Panc1 (cell line): ENCODE measurements at regions not wholly inside any gene's neighbourhood (a gene's known extent, or its start where the extent isn't known, plus 50 kb on each side); places are given as distances from the start of the nearest gene placed in this dataset.

ENCODE experiments used
- ATAC-seq: fragments of 200-7000 bp; cut with Tn5 transposase; 2 replicates; pipeline ENCODE4 v1.9.1; 2020; ENCODE audit warnings: mild to moderate bottlenecking, moderate library complexity
- BruUV-seq: library from RNA; stranded (reverse); fragments of 400-500 nt; replicated peaks from 2 replicates; lab custom pipeline; 2021; lab: Mats Ljungman, UMichigan
- CTCF ChIA-PET: fragments of 300-600 bp; sonication (Branson Sonifier 250); formaldehyde crosslinking; loops from one replicate; lab custom pipeline; 2022; ENCODE audit warnings: antibody characterized with exemption; lab: Charles Lee
- POLR2A ChIA-PET: fragments of 300-600 bp; sonication (Branson Sonifier 250); formaldehyde crosslinking; loops from one replicate; lab custom pipeline; 2022; ENCODE audit warnings: antibody characterized with exemption; lab: Charles Lee
- DNase-seq: peaks from one replicate; pipeline ENCODE4 v3.0.0-alpha.2; 2010; ENCODE audit warnings: low read depth, low spot score
- H3K27ac ChIP-seq: 2 replicates; pipeline ENCODE4 v1.5.1; 2011; ENCODE audit warnings: mild to moderate bottlenecking, low read length, inconsistent platforms
- H3K27me3 ChIP-seq: fragments of 200-500 bp; sonication (Bioruptor generic); 2 replicates; pipeline ENCODE4 v1.6.0; 2014; ENCODE audit warnings: low read length, inconsistent platforms; ENCODE audit not compliant: control insufficient read depth, insufficient read depth
- H3K36me3 ChIP-seq: fragments of 200-500 bp; sonication (Bioruptor generic); 2 replicates; pipeline ENCODE4 v1.5.1; 2014; ENCODE audit warnings: inconsistent platforms, mild to moderate bottlenecking, low read length, moderate library complexity; ENCODE audit not compliant: control insufficient read depth, insufficient read depth
- H3K4me1 ChIP-seq: 2 replicates; pipeline ENCODE4 v1.5.1; 2011; ENCODE audit warnings: inconsistent platforms, mild to moderate bottlenecking, low read length, moderate library complexity; ENCODE audit not compliant: control insufficient read depth, insufficient read depth
- H3K4me3 ChIP-seq, 2 experiments: 2 replicates each; pipeline ENCODE4 v1.5.1; 2011 to 2012; ENCODE audit warnings: low read depth in 2 of 2, low read length in 2 of 2, mild to moderate bottlenecking in 2 of 2, inconsistent platforms in 1 of 2, moderate library complexity in 1 of 2
- H3K9me3 ChIP-seq: fragments of 200-500 bp; sonication (Bioruptor generic); 2 replicates; pipeline ENCODE4 v1.5.1; 2014; ENCODE audit warnings: low read depth, mild to moderate bottlenecking, inconsistent platforms, low read length, moderate library complexity; ENCODE audit not compliant: control insufficient read depth, insufficient read depth
- CTCF ChIP-seq: fragments of 450-650 bp; IDR thresholded peaks from 2 replicates; pipeline ENCODE4 v1.5.1; 2017; ENCODE audit warnings: mild to moderate bottlenecking
- POLR2AphosphoS5 ChIP-seq: IDR thresholded peaks from 2 replicates; pipeline ENCODE4 v1.6.1; 2012; ENCODE audit warnings: mild to moderate bottlenecking, low read depth, low read length, moderate library complexity
- REST ChIP-seq, 2 experiments: IDR thresholded peaks; 2 replicates each; pipeline ENCODE4 v1.6.1; 2011 to 2012; ENCODE audit warnings: low read depth in 2 of 2, control low read depth in 1 of 2, low read length in 1 of 2, mild to moderate bottlenecking in 1 of 2, moderate library complexity in 1 of 2; ENCODE audit not compliant: insufficient read depth in 1 of 2
- SIN3A ChIP-seq: IDR thresholded peaks from 2 replicates; pipeline ENCODE4 v1.6.1; 2012; ENCODE audit warnings: low read depth, mild to moderate bottlenecking, low read length, moderate library complexity, borderline replicate concordance; ENCODE audit not compliant: insufficient read depth
- TCF7L2 ChIP-seq: IDR thresholded peaks from 2 replicates; pipeline ENCODE4 v1.6.1; 2011; ENCODE audit warnings: mild to moderate bottlenecking, low read depth, low read length, inconsistent platforms
- in situ Hi-C: cut with HindIII; loops from 2 replicates; pipeline ENCODE4 v1.10.0; 2016; ENCODE audit warnings: low sequenced_read_pairs, low pct_unique_long_range_greater_than_20kb
- intact Hi-C: fragments of 100-400 bp; cut with micrococcal nuclease; formaldehyde crosslinking; loops from one replicate; pipeline ENCODE4 v1.10.0; 2022; ENCODE audit not compliant: unreplicated experiment

- ChIA-PET CTCF (no interaction called here), POLR2A (no interaction called here)
- no TSS peak for BruUV-seq
- Histone ChIP-seq H3K4me3 (no peak overlapping the region), H3K27me3 (no peaks in the 10 kb centered on the region), H3K9me3 (no peaks in the 10 kb centered on the region), H3K36me3 (no peaks in the 10 kb centered on the region), H3K27ac (no peak overlapping the region), H3K4me1 (no peaks in the 10 kb centered on the region)
- in situ Hi-C loops, result no loop called here
- TF ChIP-seq REST (IDR thresholded peaks at IDR 0.05; ENCODE audit: insufficient read depth in 1 of 2, low read depth in 2 of 2, low read length in 1 of 2) (no peak), POLR2AphosphoS5 (no peak), CTCF (no peak), TCF7L2 (no peak), SIN3A (no peak)
- DNase-seq (no peak), ATAC-seq (no peak)
- intact Hi-C loops, result no loop called here
Measured at GRCh38 chr2:204341887-204342276, 203.4 kb upstream of the PARD3B start.

GRCh38 chr2:204343685-204344084 is 201.6 kb upstream of the PARD3B start:
- POLR2A ChIA-PET, result no interaction called here
- DNase-seq, result no peak
- Histone ChIP-seq H3K27me3 (no peaks in the 10 kb centered on the region), H3K36me3 (no peaks in the 10 kb centered on the region), H3K4me1 (no peaks in the 10 kb centered on the region), H3K9me3 (no peaks in the 10 kb centered on the region), H3K27ac (no peak overlapping the region), H3K4me3 (no peak overlapping the region)
- intact Hi-C loops, result no loop called here
- CTCF ChIA-PET, result no interaction called here
- in situ Hi-C loops, result no loop called here
- TF ChIP-seq REST (IDR thresholded peaks at IDR 0.05; ENCODE audit: insufficient read depth in 1 of 2, low read depth in 2 of 2, low read length in 1 of 2), result no peak
- no peak for TF ChIP-seq TCF7L2
- TF ChIP-seq SIN3A, result no peak
- no peak for TF ChIP-seq POLR2AphosphoS5
- no peak for TF ChIP-seq CTCF
- no peak for ATAC-seq
- BruUV-seq, result no TSS peak
